Islet of Langerhans (tissue), 1 donor: ENCODE measurements at regions not wholly inside any gene's neighbourhood (a gene's known extent, or its start where the extent isn't known, plus 50 kb on each side); places are given as distances from the start of the nearest gene placed in this dataset.
"Not testable (repeated sequence)": the region's sequence is repeated elsewhere in the genome, so short reads cannot be mapped to it uniquely, and the experiment has no call there.

Source experiments
- FAIRE-seq: peaks from one replicate; lab custom pipeline; 2011; peaks lifted over from hg19 to GRCh38; lab: Jason Lieb, UNC

- FAIRE-seq: no peak
Measured at GRCh38 chr10:53071505-53072125, 299.0 kb upstream of the MBL2 start.

DNA sequence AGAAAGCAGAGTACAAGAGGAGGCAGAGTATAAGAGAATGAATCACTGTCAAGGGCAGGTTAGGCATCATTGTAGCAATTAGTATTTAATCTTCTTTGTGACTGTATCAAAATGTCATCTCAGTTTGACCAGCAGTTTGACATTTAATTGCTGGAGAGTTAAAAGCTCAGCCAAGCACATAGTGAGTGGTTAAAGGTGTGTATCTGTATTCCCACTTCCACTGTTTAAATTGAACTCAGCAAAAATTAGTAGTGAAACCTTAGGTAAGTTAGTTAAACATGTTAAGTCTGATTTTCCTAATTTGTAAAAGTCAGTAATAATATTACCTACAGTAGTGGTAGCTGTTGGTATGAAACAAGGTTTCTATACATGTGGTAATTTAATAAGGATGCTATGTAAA is 296.4 kb upstream of the MBL2 start:
- FAIRE-seq: no peak

DNA sequence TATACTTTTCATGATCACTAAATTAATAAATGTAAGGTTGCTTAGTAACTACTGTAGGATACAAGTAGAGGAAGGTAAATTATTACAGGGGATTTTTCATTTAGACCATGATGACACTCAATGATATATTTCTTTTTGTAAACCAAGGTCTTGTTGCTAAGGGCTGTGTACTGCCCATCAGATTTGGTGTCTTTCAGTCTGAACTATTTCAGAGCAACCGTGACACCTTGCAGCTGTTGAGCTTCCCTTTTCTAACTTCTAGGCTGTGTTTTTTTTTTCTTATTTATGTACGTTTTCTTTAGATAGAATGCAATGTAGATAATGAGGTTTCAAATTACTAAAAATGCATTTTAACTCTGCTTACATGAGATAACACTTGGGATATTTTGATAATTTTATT is 292.0 kb upstream of the MBL2 start:
- no peak for FAIRE-seq

DNA sequence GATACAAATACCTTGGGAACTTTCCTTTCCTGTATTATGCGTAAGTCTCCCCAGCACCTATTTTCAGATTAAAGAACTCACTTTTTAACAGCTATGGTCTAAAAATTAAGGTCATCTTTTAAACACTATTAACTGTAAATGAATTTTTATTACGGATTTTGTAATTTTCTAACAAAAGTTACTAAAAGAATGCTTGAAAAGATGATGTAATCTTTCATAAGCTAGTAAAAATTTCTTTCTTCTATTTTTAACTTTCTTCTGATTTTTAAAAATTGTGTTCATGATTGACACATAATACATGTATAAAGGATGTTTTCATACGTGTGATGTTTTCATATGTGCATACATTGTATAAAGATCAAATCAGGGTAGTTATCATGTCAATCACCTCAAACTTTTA is 291.2 kb upstream of the MBL2 start:
- no peak for FAIRE-seq

GRCh38 chr10:53052521-53053164 is 280.1 kb upstream of the MBL2 start:
- FAIRE-seq: no peak

- no peak for FAIRE-seq
Measured at GRCh38 chr10:53045315-53045714, 272.7 kb upstream of the MBL2 start.

DNA sequence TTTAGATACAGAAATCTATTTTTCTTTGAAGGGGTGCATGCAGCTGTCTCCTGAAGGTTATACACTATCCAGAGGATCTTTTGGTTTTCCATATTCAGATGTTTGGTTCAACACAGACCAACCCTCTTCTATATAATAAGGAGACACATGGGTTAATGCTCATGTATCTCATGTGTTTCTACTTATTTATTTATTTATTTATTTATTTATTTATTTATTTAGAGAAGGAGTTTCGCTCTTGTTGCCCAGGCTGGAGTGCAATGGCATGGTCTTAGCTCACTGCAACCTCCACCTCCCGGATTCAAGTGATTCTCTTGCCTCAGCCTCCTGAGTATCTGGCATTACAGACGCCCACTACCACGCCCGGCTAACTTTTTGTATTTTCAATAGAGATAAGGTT is 263.2 kb upstream of the MBL2 start:
- FAIRE-seq: not testable (repeated sequence)

DNA sequence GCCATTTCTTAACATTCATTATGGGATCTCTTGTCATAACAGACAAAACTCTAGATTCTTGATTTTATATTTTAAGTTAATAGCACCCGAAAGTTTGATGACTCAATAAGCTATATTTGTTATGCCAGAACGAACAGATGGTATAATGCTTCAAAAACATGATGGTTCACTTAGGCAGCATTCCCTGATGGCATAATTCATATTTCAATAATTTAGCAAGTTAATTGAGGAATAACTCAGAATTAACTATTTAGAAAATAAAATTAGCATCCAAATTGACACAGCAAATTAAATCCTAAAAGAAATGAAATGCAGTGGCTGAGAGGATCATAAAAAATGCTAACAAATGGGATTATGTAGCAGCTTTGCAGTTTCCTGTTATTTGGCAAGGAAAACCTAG is 260.8 kb upstream of the MBL2 start:
- FAIRE-seq: no peak

GRCh38 chr10:53029872-53030849 is 257.6 kb upstream of the MBL2 start:
- not testable (repeated sequence) for FAIRE-seq

GRCh38 chr10:53029449-53029848 is 256.9 kb upstream of the MBL2 start:
- no peak for FAIRE-seq

DNA sequence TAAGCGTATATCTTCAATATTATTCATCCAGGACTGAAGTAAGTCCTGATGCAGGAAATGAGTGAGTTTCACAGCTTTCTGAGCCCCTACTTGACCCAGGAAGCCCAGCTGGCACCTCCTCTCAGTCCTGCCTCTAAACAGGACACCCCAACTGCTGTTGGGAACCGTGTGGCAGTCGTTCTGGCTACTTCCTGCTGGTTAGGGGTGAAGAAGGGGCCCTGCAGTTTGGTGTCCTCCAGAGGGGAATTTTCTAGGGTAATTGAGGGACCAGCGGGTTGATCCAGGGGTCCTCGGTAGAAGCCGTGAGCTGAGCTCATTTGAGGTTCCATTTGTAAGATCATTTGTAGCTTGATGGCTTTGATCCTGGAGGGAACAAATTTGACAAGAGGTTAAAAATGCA is 253.2 kb upstream of the MBL2 start:
- FAIRE-seq: not testable (repeated sequence)

DNA sequence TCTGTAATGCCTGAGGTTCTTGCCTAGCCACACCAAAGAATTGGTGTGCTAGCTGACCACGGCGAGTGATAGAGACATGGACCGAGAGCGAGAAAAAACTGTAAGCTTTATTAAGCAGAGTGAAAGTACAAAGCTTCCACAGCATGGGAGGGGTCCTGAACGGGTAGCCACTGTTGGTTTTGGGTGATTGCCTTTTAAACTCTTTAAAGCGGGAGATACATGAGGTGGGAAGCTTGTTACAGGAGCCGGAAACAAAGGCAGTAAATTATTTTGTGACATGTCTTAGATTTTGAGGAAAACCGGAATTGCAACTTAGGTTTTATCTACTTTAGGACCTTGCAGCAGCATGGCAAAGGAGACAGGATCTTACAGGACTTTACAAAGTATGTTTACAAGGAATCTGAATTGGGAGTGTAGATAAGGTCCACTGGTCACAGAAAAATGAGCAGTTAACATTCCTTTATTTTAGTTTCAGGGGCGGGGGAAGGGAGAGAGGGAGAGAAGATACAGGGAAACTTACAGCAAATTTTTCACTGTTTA is 252.7 kb upstream of the MBL2 start:
- no peak for FAIRE-seq

DNA sequence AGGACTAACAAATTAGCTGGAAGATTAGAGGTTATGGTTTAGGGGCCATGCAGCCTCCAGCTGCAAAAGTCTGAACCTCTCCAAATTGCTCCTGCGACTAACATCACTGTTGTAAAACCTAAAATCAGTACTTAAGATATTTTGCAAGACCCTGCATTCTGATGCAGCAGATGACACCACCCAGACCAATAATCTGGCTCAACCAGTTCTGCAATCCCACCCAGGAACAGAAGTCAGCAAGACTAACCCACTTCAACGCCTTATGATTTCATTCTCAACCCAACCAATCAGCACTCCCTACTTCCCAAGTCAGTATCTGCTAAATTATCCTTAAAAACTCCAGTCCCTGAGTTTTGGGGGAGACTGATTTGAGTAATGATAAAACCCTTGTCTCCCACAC is 250.8 kb upstream of the MBL2 start:
- FAIRE-seq: no peak

GRCh38 chr10:53022611-53023088 is 250.1 kb upstream of the MBL2 start:
- FAIRE-seq: no peak

- no peak for FAIRE-seq
Measured at GRCh38 chr10:53013201-53013810, 240.7 kb upstream of the MBL2 start.

GRCh38 chr10:53009961-53010907 is 237.7 kb upstream of the MBL2 start:
- FAIRE-seq: no peak

DNA sequence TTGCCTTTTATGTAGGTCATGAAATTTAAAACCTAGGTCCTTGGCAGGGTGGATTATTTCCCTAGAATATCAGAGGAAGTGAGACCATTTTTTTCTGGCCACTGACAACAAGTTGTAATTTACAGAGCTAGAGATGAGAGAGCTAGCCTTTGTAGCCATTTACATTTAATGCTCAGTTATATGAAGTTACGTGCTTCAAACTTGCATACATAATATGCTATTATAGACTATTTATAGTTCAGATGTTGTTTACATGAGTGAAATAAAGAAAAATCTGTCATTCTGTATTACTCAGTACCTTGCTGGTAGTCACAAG is 234.9 kb upstream of the MBL2 start:
- no peak for FAIRE-seq

DNA sequence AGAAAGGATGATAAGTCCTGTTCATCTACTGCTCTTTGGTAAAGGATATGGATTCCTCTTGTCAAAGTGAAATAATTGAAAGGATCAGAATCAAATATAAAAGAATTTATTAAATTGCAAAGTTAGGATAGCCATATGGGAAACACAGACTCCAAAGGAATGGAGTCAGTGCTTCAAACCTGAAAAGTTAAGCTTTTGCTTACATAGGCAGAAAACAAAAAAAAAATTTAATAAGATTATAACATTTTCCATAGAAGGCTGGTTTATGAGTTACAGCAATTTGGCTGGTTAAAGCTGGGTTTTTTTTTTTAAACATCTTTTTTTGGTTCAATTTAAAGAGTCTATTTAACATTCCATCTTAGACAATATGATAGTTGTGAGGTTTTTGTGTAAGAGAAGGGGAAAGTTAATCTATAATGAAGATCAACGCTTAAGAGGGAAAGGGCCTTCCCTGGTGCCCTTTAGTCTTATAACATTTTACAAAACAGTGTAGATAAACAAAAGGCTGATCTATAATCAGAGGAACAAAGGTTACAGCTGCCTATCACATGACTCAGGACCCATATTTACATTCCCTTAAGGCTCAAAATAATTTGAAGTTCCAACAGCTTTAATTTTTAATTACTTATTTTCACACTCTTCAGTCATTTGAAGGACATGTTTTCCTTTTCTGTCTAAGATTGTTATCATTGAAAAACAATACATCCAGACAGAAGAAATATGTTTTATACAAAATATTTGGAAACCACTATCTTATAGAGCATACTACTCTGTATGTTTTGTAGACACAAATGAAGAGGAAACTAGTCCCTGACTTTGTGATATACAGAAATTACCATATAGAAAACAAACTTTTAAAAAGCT is 234.3 kb upstream of the MBL2 start:
- FAIRE-seq: no peak

- no peak for FAIRE-seq
Measured at GRCh38 chr10:53005612-53006345, 233.2 kb upstream of the MBL2 start.

DNA sequence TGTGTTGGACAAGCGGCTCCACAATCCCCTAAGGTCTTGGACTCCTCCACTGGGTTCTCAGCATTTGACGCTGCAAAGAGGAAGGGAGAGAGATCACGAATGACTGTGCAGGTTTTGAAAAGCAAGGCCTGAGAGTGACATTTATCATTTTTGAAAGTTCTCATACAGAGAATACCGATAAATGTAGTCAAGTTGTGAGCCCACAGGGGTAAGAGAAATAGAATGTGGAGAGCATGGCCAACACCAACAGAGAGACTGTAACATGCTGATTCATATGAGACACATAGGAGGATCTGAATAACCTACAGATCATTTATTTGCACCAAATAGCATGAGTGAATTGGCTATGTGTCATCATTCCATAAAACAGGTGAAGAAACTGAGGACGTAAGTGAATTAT is 230.5 kb upstream of the MBL2 start:
- no peak for FAIRE-seq
